SU-DHL-6 (cell line): ENCODE measurements at regions not wholly inside any gene's neighbourhood (a gene's known extent, or its start where the extent isn't known, plus 50 kb on each side); places are given as distances from the start of the nearest gene placed in this dataset.

Source experiments
- EZH2phosphoT487 ChIP-seq: fragments of 200-600 bp; sonication (generic), shearing (Covaris generic); conservative IDR thresholded peaks from 2 replicates; pipeline ENCODE4 v1.6.1; 2018; ENCODE audit warnings: mild to moderate bottlenecking, antibody characterized with exemption, low read length, moderate library complexity, mixed read lengths
- TF ChIP-seq, protein P1 (sequence below): fragments of 200-600 bp; sonication (generic); IDR thresholded peaks from one replicate; pipeline ENCODE4 v1.5.1; 2017; ENCODE audit warnings: antibody characterized with exemption, mild to moderate bottlenecking, low read length, moderate library complexity; ENCODE audit not compliant: insufficient read depth, poor library complexity, severe bottlenecking

DNA sequence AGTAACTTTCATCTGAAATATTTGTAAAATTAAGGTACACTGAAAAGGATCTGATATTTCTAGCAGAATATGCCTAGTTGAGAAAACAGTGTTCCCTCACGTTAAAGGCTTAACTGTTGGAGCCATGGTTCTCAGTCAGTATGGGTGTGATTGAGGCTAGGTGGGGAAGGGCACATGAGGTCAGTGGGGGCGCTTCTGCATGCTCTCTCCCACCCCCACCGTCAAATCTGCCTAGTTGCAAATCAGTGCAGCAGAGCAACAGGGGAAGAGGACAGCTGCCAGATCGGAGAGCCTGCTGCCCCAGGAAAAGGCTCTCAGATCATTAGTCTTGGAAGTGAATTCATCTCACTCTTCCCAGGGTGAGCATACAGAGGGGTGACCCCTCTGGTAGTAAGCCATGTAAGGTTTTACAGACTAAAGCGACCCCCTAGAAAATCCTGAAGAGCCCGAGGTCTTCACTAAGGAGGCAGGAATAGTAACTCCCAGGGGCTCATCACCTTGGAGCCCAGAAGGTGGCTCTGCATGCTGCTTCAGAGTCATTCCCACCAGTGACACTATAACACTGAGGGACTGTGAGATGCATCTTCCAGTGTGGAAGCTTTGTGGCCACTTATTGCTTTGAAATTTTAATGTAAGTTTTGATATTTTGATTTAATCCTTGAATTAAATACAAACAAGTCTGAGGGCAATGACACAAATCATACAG, 83.1 kb upstream of the BARHL2 start:
- TF ChIP-seq, protein P1, sequence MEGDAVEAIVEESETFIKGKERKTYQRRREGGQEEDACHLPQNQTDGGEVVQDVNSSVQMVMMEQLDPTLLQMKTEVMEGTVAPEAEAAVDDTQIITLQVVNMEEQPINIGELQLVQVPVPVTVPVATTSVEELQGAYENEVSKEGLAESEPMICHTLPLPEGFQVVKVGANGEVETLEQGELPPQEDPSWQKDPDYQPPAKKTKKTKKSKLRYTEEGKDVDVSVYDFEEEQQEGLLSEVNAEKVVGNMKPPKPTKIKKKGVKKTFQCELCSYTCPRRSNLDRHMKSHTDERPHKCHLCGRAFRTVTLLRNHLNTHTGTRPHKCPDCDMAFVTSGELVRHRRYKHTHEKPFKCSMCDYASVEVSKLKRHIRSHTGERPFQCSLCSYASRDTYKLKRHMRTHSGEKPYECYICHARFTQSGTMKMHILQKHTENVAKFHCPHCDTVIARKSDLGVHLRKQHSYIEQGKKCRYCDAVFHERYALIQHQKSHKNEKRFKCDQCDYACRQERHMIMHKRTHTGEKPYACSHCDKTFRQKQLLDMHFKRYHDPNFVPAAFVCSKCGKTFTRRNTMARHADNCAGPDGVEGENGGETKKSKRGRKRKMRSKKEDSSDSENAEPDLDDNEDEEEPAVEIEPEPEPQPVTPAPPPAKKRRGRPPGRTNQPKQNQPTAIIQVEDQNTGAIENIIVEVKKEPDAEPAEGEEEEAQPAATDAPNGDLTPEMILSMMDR = no peak
- TF ChIP-seq EZH2phosphoT487 = no peak
